ENCODE measurements at regions not wholly inside any gene's neighbourhood (a gene's known extent, or its start where the extent isn't known, plus 50 kb on each side); places are given as distances from the start of the nearest gene placed in this dataset.

GRCh38 chr15:35139822-35140221 is 54.7 kb upstream of the NANOGP8 start:
- Histone ChIP-seq H3K4me3 (replicated peaks; ENCODE audit: insufficient read depth, low read length) (no peak overlapping the region), H3K27me3 (ENCODE audit: insufficient read depth, poor library complexity, severe bottlenecking) (peaks cover 3% of the 10 kb centered on the region), H3K27ac (replicated peaks) (no peak overlapping the region)
- TF ChIP-seq SPI1 (IDR thresholded peaks at IDR 0.05; ENCODE audit: borderline replicate concordance, low read depth) = no peak
- TF ChIP-seq, protein P1, sequence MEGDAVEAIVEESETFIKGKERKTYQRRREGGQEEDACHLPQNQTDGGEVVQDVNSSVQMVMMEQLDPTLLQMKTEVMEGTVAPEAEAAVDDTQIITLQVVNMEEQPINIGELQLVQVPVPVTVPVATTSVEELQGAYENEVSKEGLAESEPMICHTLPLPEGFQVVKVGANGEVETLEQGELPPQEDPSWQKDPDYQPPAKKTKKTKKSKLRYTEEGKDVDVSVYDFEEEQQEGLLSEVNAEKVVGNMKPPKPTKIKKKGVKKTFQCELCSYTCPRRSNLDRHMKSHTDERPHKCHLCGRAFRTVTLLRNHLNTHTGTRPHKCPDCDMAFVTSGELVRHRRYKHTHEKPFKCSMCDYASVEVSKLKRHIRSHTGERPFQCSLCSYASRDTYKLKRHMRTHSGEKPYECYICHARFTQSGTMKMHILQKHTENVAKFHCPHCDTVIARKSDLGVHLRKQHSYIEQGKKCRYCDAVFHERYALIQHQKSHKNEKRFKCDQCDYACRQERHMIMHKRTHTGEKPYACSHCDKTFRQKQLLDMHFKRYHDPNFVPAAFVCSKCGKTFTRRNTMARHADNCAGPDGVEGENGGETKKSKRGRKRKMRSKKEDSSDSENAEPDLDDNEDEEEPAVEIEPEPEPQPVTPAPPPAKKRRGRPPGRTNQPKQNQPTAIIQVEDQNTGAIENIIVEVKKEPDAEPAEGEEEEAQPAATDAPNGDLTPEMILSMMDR (IDR thresholded peaks at IDR 0.05; ENCODE audit: insufficient read depth, low read length) = no peak
- TF ChIP-seq GABPA (IDR thresholded peaks at IDR 0.05; ENCODE audit: low read depth) = no peak
- TF ChIP-seq, protein P2, sequence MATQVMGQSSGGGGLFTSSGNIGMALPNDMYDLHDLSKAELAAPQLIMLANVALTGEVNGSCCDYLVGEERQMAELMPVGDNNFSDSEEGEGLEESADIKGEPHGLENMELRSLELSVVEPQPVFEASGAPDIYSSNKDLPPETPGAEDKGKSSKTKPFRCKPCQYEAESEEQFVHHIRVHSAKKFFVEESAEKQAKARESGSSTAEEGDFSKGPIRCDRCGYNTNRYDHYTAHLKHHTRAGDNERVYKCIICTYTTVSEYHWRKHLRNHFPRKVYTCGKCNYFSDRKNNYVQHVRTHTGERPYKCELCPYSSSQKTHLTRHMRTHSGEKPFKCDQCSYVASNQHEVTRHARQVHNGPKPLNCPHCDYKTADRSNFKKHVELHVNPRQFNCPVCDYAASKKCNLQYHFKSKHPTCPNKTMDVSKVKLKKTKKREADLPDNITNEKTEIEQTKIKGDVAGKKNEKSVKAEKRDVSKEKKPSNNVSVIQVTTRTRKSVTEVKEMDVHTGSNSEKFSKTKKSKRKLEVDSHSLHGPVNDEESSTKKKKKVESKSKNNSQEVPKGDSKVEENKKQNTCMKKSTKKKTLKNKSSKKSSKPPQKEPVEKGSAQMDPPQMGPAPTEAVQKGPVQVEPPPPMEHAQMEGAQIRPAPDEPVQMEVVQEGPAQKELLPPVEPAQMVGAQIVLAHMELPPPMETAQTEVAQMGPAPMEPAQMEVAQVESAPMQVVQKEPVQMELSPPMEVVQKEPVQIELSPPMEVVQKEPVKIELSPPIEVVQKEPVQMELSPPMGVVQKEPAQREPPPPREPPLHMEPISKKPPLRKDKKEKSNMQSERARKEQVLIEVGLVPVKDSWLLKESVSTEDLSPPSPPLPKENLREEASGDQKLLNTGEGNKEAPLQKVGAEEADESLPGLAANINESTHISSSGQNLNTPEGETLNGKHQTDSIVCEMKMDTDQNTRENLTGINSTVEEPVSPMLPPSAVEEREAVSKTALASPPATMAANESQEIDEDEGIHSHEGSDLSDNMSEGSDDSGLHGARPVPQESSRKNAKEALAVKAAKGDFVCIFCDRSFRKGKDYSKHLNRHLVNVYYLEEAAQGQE (IDR thresholded peaks at IDR 0.05; ENCODE audit: insufficient replicate concordance, low read depth) = no peak
- TF ChIP-seq POLR2AphosphoS5 (IDR thresholded peaks at IDR 0.05; ENCODE audit: low read depth) = no peak
- DNase-seq (ENCODE audit: low read depth in 1 of 2, low spot score in 1 of 2) = no peak

GRCh38 chr15:35137190-35137574 is 52.1 kb upstream of the NANOGP8 start:
- Histone ChIP-seq H3K27me3 (ENCODE audit: insufficient read depth, poor library complexity, severe bottlenecking) (no peaks in the 10 kb centered on the region), H3K27ac (replicated peaks) (no peak overlapping the region), H3K4me3 (replicated peaks; ENCODE audit: insufficient read depth, low read length) (no peak overlapping the region)
- DNase-seq (ENCODE audit: low read depth in 1 of 2, low spot score in 1 of 2) = no peak
- TF ChIP-seq POLR2AphosphoS5 (IDR thresholded peaks at IDR 0.05; ENCODE audit: low read depth) (no peak), GABPA (IDR thresholded peaks at IDR 0.05; ENCODE audit: low read depth) (no peak), SPI1 (IDR thresholded peaks at IDR 0.05; ENCODE audit: borderline replicate concordance, low read depth) (no peak)
- TF ChIP-seq, protein P2 (IDR thresholded peaks at IDR 0.05; ENCODE audit: insufficient replicate concordance, low read depth) = no peak
- TF ChIP-seq, protein P1 (IDR thresholded peaks at IDR 0.05; ENCODE audit: insufficient read depth, low read length) = no peak

DNA sequence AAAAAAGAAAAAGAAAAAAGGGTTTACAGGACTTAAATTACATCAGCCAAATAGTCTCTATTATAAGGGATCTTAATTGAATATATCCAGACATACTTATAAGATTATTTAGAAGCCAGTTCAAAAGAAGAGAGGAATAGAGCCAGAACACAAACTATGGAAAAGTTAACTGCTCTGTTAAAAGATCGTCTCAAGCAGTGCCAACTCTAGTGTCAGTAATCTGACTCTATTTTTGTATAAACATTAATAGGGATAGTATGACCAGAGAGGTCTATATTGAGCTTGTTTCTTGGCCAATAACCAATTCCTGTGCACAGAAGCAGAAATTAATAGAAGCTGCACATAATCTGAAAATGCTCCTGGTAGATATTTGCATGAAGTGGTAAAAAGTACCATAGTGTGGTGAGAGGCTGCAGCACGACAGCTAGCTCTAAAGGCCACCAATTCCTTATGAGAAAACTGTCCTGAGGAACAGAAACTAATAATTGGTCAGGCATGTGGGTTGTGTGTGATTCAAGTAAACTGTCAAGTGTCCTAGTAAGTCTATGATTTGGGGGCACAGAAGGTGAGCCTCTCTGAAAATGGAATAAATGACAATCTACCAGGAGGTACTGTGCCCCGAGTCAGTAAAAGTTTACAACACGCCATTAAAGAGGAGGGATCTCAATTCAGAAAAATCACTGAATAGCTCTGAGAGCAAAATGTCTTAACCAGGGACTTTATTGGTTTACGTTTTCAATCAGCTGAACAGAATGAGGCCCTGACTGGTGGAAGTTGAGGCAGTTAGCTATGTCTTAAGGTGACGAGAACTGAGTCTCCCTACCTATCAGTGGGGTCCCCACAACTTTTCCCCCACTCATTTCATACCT is 51.5 kb upstream of the NANOGP8 start:
- H3K27ac ChIP-seq (replicated peaks) = no peak overlapping the region
- TF ChIP-seq, protein P2 (IDR thresholded peaks at IDR 0.05; ENCODE audit: insufficient replicate concordance, low read depth) = no peak
- no peak for DNase-seq (ENCODE audit: low read depth in 1 of 2, low spot score in 1 of 2)
- H3K27me3 ChIP-seq (ENCODE audit: insufficient read depth, poor library complexity, severe bottlenecking) = no peaks in the 10 kb centered on the region
- H3K4me3 ChIP-seq (replicated peaks; ENCODE audit: insufficient read depth, low read length) = no peak overlapping the region

Measured in HL-60 (cell line).